Activated CD4-positive, alpha-beta memory T cell treated with anti-CD3 and anti-CD28 coated beads, Interleukin-2, amount 10 ng/mL, durations not matched to agents 7 days and 5 days (primary cell): ENCODE measurements at regions not wholly inside any gene's neighbourhood (a gene's known extent, or its start where the extent isn't known, plus 50 kb on each side); places are given as distances from the start of the nearest gene placed in this dataset.

Experiments used
- CTCF ChIA-PET: fragments of 350-600 bp; sonication (Branson Sonifier 250); formaldehyde crosslinking; loops from one replicate; lab custom pipeline; 2021; ENCODE audit warnings: antibody characterized with exemption, inconsistent platforms; lab: Charles Lee
- POLR2A ChIA-PET: fragments of 350-600 bp; sonication (Branson Sonifier 250); formaldehyde crosslinking; loops from one replicate; lab custom pipeline; 2021; ENCODE audit warnings: antibody characterized with exemption; lab: Charles Lee
- DNase-seq: peaks from one replicate; pipeline ENCODE4 v3.0.0-alpha.2; 2020
- H3K27ac Mint-ChIP-seq: one replicate; pipeline ENCODE4 v1.8.0; 2021; ENCODE audit warnings: mild to moderate bottlenecking, mixed read lengths
- H3K27me3 Mint-ChIP-seq: one replicate; pipeline ENCODE4 v1.8.0; 2021; ENCODE audit warnings: mixed read lengths
- H3K36me3 Mint-ChIP-seq: one replicate; pipeline ENCODE4 v1.8.0; 2021; ENCODE audit warnings: low read depth, mixed read lengths
- H3K4me1 Mint-ChIP-seq: one replicate; pipeline ENCODE4 v1.8.0; 2021; ENCODE audit warnings: mixed read lengths
- H3K4me3 Mint-ChIP-seq: one replicate; pipeline ENCODE4 v1.8.0; 2021; ENCODE audit warnings: mild to moderate bottlenecking, mixed read lengths
- H3K9me3 Mint-ChIP-seq: one replicate; pipeline ENCODE4 v1.8.0; 2021; ENCODE audit warnings: mixed read lengths

GRCh38 chr6:153856929-153857376 lies 182.1 kb upstream of the OPRM1 start:
- ChIA-PET CTCF (no interaction called here), POLR2A (no interaction called here)
- H3K9me3 Mint-ChIP-seq = peaks cover 3% of the 10 kb centered on the region
- H3K4me1 Mint-ChIP-seq = no peaks in the 10 kb centered on the region
- H3K36me3 Mint-ChIP-seq = no peaks in the 10 kb centered on the region
- H3K4me3 Mint-ChIP-seq = no peak overlapping the region
- no peak overlapping the region for H3K27ac Mint-ChIP-seq
- H3K27me3 Mint-ChIP-seq = no peaks in the 10 kb centered on the region
- no peak for DNase-seq

DNA sequence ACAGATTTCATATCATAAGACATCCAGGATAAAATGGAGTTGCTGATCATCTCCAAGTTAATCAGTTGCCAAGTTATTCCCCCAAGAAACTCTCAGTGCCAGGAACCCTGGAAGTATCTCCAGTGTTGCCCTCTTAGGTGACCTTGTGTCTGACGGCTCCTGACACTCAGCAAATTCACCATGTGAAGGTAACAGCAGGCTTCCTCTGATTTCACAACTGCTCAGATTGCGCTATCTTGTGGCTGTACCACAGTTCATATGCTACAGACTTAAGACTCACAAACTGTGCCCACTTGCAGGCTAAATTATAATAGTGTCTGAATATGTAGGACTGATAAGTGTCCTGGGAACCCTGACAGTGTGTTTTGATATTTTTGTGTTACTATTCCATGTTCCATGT lies 186.6 kb upstream of the OPRM1 start:
- H3K27ac Mint-ChIP-seq = no peak overlapping the region
- no peaks in the 10 kb centered on the region for H3K27me3 Mint-ChIP-seq
- no peak overlapping the region for H3K4me3 Mint-ChIP-seq
- ChIA-PET POLR2A (no interaction called here), CTCF (no interaction called here)
- no peaks in the 10 kb centered on the region for H3K4me1 Mint-ChIP-seq
- no peak for DNase-seq
- H3K36me3 Mint-ChIP-seq = no peaks in the 10 kb centered on the region
- peaks cover 3% of the 10 kb centered on the region for H3K9me3 Mint-ChIP-seq

GRCh38 chr6:153852034-153852433 lies 187.0 kb upstream of the OPRM1 start:
- no peak overlapping the region for H3K4me3 Mint-ChIP-seq
- no peaks in the 10 kb centered on the region for H3K36me3 Mint-ChIP-seq
- H3K9me3 Mint-ChIP-seq = peaks cover 3% of the 10 kb centered on the region
- no peak for DNase-seq
- POLR2A ChIA-PET = no interaction called here
- no peak overlapping the region for H3K27ac Mint-ChIP-seq
- H3K27me3 Mint-ChIP-seq = no peaks in the 10 kb centered on the region
- no peaks in the 10 kb centered on the region for H3K4me1 Mint-ChIP-seq
- CTCF ChIA-PET = no interaction called here

DNA sequence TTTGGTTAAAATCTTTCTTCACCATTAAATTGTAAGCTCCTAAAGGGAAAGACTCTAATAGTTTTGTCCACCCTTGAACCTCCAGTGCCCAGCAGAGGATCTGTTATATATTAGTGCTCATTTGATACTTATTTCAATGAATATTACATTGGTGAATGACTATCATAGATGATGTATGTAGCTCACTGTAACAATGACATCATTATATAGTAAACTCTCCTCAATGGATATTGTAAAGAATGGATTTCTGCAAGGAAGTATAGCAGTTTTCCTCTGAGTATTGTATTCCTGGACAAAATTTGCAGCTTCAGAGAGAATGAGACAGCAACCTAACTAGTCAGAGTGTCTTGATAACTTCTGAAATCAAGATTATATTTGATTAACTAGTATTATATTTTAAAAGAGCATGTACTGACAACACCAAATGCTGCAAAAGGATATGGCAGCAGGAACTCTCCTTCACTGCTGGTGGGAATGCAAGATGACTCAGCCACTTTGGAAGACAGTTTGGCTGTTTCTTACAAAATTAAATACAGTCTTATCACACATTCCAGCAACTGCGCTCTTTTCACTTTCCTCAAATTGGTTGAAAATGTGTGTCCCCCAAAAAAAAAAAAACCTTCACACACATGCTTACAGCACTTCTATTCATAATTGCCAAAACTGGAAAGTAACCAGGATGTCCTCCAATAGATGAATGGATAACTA lies 189.8 kb upstream of the OPRM1 start:
- ChIA-PET POLR2A (no interaction called here), CTCF (no interaction called here)
- no peaks in the 10 kb centered on the region for H3K36me3 Mint-ChIP-seq
- DNase-seq = no peak
- H3K9me3 Mint-ChIP-seq = no peaks in the 10 kb centered on the region
- no peaks in the 10 kb centered on the region for H3K4me1 Mint-ChIP-seq
- no peaks in the 10 kb centered on the region for H3K27me3 Mint-ChIP-seq
- no peak overlapping the region for H3K27ac Mint-ChIP-seq
- no peak overlapping the region for H3K4me3 Mint-ChIP-seq

DNA sequence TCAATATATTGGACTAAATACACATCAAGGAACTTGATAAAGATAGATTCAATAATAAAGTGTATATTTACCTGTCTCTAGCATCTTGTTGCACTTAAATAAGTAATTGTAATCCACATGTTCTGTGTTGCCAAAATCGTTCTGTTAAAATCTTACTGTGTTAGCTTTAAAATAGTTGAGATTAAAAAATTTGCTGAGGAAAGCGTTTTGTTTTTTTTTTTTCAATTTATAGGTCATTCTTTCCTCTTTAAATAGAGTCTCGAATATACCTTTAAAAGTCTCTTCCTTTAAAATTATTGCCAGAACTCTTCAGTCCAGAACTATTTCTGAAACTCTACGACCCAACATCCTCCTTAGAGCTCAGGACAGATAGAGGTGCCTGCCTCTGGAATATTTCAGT lies 195.6 kb upstream of the OPRM1 start:
- no peaks in the 10 kb centered on the region for H3K27me3 Mint-ChIP-seq
- ChIA-PET CTCF (no interaction called here), POLR2A (no interaction called here)
- no peak overlapping the region for H3K27ac Mint-ChIP-seq
- no peaks in the 10 kb centered on the region for H3K4me1 Mint-ChIP-seq
- no peak overlapping the region for H3K4me3 Mint-ChIP-seq
- H3K36me3 Mint-ChIP-seq = no peaks in the 10 kb centered on the region
- no peak for DNase-seq
- H3K9me3 Mint-ChIP-seq = no peaks in the 10 kb centered on the region

- DNase-seq = no peak
- no peaks in the 10 kb centered on the region for H3K36me3 Mint-ChIP-seq
- POLR2A ChIA-PET = no interaction called here
Observed at GRCh38 chr6:153842491-153842890, 196.5 kb upstream of the OPRM1 start.

DNA sequence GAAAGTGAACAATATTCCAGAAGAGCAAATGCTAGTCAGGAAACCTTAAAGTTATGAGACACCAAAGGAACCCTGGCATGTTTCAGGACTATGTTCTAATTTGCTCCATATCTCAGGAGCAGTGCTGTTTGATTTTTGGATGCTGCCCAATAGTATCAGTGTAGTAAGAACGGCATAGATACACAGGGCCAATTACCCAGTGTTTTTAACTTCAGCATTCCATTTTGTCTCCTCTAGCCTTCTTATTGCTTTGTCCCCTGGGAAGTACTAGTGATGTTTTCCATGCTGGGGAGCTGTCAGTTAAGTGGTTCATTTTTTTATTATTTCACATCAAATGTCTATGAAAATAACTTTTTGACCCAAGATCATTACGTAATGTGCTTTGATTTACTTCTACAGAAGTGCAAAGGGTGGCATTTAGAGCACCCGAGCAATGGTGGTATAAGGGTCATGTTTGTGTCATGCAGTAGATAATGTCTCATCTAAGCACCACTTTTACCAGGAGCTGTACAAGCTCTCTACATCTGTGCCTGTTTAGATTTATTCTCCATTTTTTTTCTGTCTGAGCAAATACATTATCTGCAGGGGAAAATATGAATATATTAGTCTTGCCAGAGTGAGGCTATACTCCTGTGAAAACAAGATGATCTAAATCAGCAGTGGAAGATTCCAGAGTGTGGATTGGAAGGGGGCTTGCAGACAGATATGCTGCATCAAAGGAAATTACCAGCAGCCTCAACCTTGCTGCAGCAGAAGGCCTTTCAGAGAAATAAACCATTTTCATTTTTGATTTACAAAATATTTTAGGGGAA lies 198.8 kb upstream of the OPRM1 start:
- H3K27me3 Mint-ChIP-seq = no peaks in the 10 kb centered on the region
- no peaks in the 10 kb centered on the region for H3K9me3 Mint-ChIP-seq
- H3K36me3 Mint-ChIP-seq = no peaks in the 10 kb centered on the region
- DNase-seq = no peak
- H3K27ac Mint-ChIP-seq = no peak overlapping the region
- no peak overlapping the region for H3K4me3 Mint-ChIP-seq
- CTCF ChIA-PET = no interaction called here
- POLR2A ChIA-PET = no interaction called here
- no peaks in the 10 kb centered on the region for H3K4me1 Mint-ChIP-seq

More at GRCh38 chr6:153842491-153842890, 196.5 kb upstream of the OPRM1 start:
- CTCF ChIA-PET = no interaction called here
- no peak overlapping the region for H3K4me3 Mint-ChIP-seq
- no peaks in the 10 kb centered on the region for H3K4me1 Mint-ChIP-seq
- H3K27ac Mint-ChIP-seq = no peak overlapping the region
- H3K9me3 Mint-ChIP-seq = no peaks in the 10 kb centered on the region
- H3K27me3 Mint-ChIP-seq = no peaks in the 10 kb centered on the region

GRCh38 chr6:153832543-153832942 lies 206.5 kb upstream of the OPRM1 start:
- Mint-ChIP-seq H3K4me1 (no peaks in the 10 kb centered on the region), H3K27ac (no peak overlapping the region), H3K36me3 (no peaks in the 10 kb centered on the region), H3K27me3 (no peaks in the 10 kb centered on the region), H3K4me3 (no peak overlapping the region), H3K9me3 (no peaks in the 10 kb centered on the region)
- DNase-seq = no peak
- POLR2A ChIA-PET = no interaction called here
- CTCF ChIA-PET = no interaction called here

DNA sequence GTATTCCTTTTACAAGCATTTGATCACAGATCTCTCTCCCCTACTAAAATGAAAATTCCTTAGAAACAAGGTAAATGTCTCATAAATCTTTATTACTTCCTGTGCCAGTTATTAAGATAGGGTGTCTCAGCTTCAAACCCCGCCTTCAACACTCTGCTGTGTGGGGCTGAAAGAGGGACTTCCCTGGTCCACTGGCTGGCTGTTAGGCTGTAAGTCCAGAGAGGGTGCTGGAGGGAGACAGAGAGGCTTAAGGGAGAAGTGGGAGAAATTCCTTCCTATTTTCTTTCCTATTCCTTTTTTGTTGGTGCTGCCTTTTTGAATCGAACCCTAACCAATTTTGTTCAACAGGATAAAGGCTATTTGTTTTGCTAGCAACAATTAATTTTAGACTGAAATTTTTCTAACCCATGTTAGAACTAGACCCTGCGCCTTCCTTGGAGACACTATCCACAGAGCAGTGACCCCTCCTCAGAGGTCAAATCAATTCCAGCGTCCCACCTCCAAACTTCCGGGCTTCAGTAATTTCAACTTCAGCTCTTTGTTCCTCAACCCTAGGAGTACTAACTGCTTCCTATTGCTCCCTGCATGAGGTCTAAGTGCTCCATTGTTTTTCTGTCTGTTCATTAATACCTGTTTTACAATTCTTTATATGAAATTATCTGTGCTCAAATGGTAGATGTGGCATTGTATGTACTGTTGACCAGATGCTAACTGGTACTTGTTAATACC lies 207.5 kb upstream of the OPRM1 start:
- Mint-ChIP-seq H3K36me3 (no peaks in the 10 kb centered on the region), H3K27me3 (no peaks in the 10 kb centered on the region), H3K4me3 (no peak overlapping the region), H3K27ac (no peak overlapping the region), H3K4me1 (no peaks in the 10 kb centered on the region), H3K9me3 (no peaks in the 10 kb centered on the region)
- ChIA-PET CTCF (no interaction called here), POLR2A (no interaction called here)
- no peak for DNase-seq

GRCh38 chr6:153817173-153817572 lies 221.9 kb upstream of the OPRM1 start:
- H3K36me3 Mint-ChIP-seq = no peaks in the 10 kb centered on the region
- no peaks in the 10 kb centered on the region for H3K4me1 Mint-ChIP-seq
- no peak overlapping the region for H3K27ac Mint-ChIP-seq
- no peak overlapping the region for H3K4me3 Mint-ChIP-seq
- no peak for DNase-seq
- peaks cover 6% of the 10 kb centered on the region for H3K9me3 Mint-ChIP-seq
- H3K27me3 Mint-ChIP-seq = no peaks in the 10 kb centered on the region
- CTCF ChIA-PET = no interaction called here
- POLR2A ChIA-PET = no interaction called here

GRCh38 chr6:153816366-153816765 lies 222.7 kb upstream of the OPRM1 start:
- ChIA-PET POLR2A (no interaction called here), CTCF (no interaction called here)
- no peaks in the 10 kb centered on the region for H3K27me3 Mint-ChIP-seq
- H3K27ac Mint-ChIP-seq = no peak overlapping the region
- no peak overlapping the region for H3K4me3 Mint-ChIP-seq
- H3K4me1 Mint-ChIP-seq = no peaks in the 10 kb centered on the region
- peaks cover 2% of the 10 kb centered on the region for H3K9me3 Mint-ChIP-seq
- H3K36me3 Mint-ChIP-seq = no peaks in the 10 kb centered on the region
- no peak for DNase-seq

DNA sequence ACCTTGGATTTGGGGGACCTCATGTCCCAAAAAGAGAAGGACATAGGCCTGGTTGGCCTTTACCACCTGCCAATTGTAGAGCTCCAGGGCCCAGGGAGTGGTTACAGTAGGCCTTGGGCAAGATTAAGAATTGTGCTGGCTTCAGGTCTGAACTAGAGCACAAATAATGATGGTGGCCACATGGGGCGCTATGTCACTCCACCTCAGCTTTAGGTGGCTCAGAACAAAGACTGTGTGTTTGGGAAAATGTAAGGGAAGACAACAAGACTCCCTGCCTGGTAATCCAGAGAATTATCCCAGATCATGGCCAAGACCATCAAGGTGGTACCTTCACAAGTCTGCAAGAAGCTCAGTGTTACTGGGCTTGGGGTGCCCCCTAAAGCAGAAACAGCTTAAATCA lies 224.9 kb upstream of the OPRM1 start:
- no peaks in the 10 kb centered on the region for H3K27me3 Mint-ChIP-seq

DNA sequence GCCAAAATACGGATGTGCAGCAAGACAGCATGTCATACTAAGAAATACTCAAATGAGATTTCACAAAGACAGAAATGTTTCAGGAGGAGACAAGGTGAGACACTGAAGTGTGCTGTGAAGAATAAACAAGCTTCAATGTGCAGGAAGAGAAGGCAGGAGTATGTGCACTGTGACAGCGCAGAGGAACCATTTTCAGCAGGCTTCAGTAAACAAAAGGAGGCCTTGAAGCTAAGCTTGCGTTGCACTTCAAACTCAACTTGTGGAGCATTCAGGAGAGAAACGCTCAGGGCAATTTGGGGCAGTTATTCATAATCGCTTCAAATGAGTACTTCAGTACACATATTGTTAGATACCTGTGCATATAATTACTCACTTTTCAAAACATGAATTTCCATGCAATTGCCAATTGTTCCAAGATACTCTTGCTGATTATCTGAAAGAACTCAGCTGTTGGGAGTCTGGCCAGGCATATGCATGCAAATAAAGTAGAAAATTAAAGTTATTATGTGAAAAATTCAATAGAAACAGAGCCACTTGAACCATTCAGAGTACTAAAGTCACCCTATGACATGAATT lies 234.2 kb upstream of the OPRM1 start:
- Mint-ChIP-seq H3K27me3 (no peaks in the 10 kb centered on the region), H3K36me3 (no peaks in the 10 kb centered on the region), H3K4me3 (no peak overlapping the region), H3K4me1 (no peaks in the 10 kb centered on the region), H3K27ac (no peak overlapping the region), H3K9me3 (peaks cover 2% of the 10 kb centered on the region)
- no peak for DNase-seq
- CTCF ChIA-PET = no interaction called here
- POLR2A ChIA-PET = no interaction called here

More for the DNA sequence above, 224.9 kb upstream of the OPRM1 start:
- Mint-ChIP-seq H3K27ac (no peak overlapping the region), H3K9me3 (peaks cover 4% of the 10 kb centered on the region), H3K4me1 (no peaks in the 10 kb centered on the region), H3K36me3 (no peaks in the 10 kb centered on the region), H3K4me3 (no peak overlapping the region)
- no peak for DNase-seq
- ChIA-PET CTCF (interaction anchor here (1.4 kb wide), 1 partner anchor 12 kb away, joined by 3 read pairs; no protein-coding TSS in a partner anchor), POLR2A (no interaction called here)
